ENCODE measurements at regions not wholly inside any gene's neighbourhood (a gene's known extent, or its start where the extent isn't known, plus 50 kb on each side); places are given as distances from the start of the nearest gene placed in this dataset.

DNA sequence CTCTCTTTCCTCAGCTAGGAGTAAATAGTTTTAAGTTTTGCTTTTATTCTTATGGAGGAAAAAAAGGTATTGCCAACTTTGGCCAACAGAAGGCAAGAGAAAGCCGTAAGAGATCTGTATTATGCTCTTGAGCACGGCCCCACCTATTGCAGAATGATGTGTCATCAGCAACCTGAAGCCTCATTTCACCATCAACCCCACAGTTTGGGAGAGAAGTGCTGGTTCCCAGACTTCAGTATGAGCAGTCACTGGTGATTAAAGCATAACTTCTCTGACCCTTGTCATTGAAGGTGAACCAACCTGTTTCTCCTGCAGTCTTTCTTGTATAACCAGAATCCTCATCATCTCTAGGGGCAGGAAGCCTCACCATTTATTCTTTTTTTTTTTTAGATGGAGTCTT lies 100.2 kb downstream of the SIPA1L2 start:
- Histone ChIP-seq H4K91ac (ENCODE audit: insufficient read depth, low read depth, low read length) (no peak overlapping the region), H2BK120ac (ENCODE audit: low read depth, low read length) (no peak overlapping the region), H3K4me1 (ENCODE audit: control insufficient read depth, insufficient read depth, low read length) (peaks cover 2% of the 10 kb centered on the region; the same call in 1 of the 2 replicates), H3K36me3 (ENCODE audit: control insufficient read depth, insufficient read depth, low read length) (no peaks in the 10 kb centered on the region), H3K56ac (ENCODE audit: extremely low read depth, insufficient read depth, low read length) (no peak overlapping the region), H2AK5ac (ENCODE audit: low read depth, low read length) (no peak overlapping the region), H3K18ac (ENCODE audit: low read depth, low read length) (no peak overlapping the region), H4K8ac (ENCODE audit: low read depth in 2 of 2, low read length in 2 of 2) (no peak overlapping the region), H2BK20ac (ENCODE audit: low read depth, low read length) (no peak overlapping the region), H3K9me3 (ENCODE audit: control insufficient read depth, insufficient read depth, low read length) (no peaks in the 10 kb centered on the region), H4K5ac (ENCODE audit: low read depth, low read length) (no peak overlapping the region), H3K4ac (ENCODE audit: low read depth, low read length) (no peak overlapping the region), H2BK15ac (ENCODE audit: low read depth, low read length) (no peak overlapping the region), H3K9ac (ENCODE audit: low read depth, low read length) (no peak overlapping the region), H3K23ac (ENCODE audit: low read depth, low read length) (no peak overlapping the region), H2BK5ac (ENCODE audit: low read depth, low read length, poor library complexity, severe bottlenecking) (no peak overlapping the region), H3K27me3 (ENCODE audit: control insufficient read depth, insufficient read depth, low read length) (no peaks in the 10 kb centered on the region), H3K4me2 (ENCODE audit: low read depth, low read length) (no peak overlapping the region), H3K79me1 (ENCODE audit: low read depth in 1 of 2, low read length in 2 of 2) (peaks cover 0 to 15% of the 10 kb centered on the region in 2 experiments; a peak in 2 of 4 replicates), H3K27ac (ENCODE audit: insufficient read depth, low read length) (no peak overlapping the region), H2AK9ac (replicated peaks; ENCODE audit: low read depth, low read length, poor library complexity) (no peak overlapping the region), H3K9me1 (ENCODE audit: insufficient read depth, low read length) (no peaks in the 10 kb centered on the region; the same call in 1 of the 2 replicates), H4K20me1 (ENCODE audit: insufficient read depth, low read length) (no peaks in the 10 kb centered on the region), H3K14ac (replicated peaks; ENCODE audit: low read depth, low read length) (no peak overlapping the region), H2AFZ (replicated peaks; ENCODE audit: low read length, poor library complexity) (no peak overlapping the region), H3K4me3 (ENCODE audit: insufficient read depth, low read depth, low read length) (no peak overlapping the region)
- TF ChIP-seq CHD1 (IDR thresholded peaks at IDR 0.05; ENCODE audit: low read depth, low read length) (no peak), MAFK (IDR thresholded peaks at IDR 0.05; ENCODE audit: low read depth, low read length) (no peak), FOS (IDR thresholded peaks at IDR 0.05; ENCODE audit: low read depth, low read length) (no peak), RFX5 (IDR thresholded peaks at IDR 0.05; ENCODE audit: low read depth, low read length) (no peak), SMC3 (IDR thresholded peaks at IDR 0.05; ENCODE audit: low read depth, low read length) (no peak), RAD21 (IDR thresholded peaks at IDR 0.05; ENCODE audit: low read length) (no peak), NFE2L2 (IDR thresholded peaks at IDR 0.05; ENCODE audit: low read depth, low read length) (no peak), RCOR1 (IDR thresholded peaks at IDR 0.05; ENCODE audit: insufficient replicate concordance, low read length) (no peak), MAZ (IDR thresholded peaks at IDR 0.05; ENCODE audit: borderline replicate concordance, low read depth, low read length) (no peak), CEBPB (IDR thresholded peaks at IDR 0.05; ENCODE audit: low read depth, low read length) (no peak), MXI1 (IDR thresholded peaks at IDR 0.05; ENCODE audit: borderline replicate concordance, low read depth, low read length) (no peak), BHLHE40 (IDR thresholded peaks at IDR 0.05; ENCODE audit: low read depth, low read length) (no peak), POLR2A (IDR thresholded peaks at IDR 0.05; ENCODE audit: low read depth, low read length) (no peak)
- TF ChIP-seq, protein P1, sequence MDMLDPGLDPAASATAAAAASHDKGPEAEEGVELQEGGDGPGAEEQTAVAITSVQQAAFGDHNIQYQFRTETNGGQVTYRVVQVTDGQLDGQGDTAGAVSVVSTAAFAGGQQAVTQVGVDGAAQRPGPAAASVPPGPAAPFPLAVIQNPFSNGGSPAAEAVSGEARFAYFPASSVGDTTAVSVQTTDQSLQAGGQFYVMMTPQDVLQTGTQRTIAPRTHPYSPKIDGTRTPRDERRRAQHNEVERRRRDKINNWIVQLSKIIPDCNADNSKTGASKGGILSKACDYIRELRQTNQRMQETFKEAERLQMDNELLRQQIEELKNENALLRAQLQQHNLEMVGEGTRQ (IDR thresholded peaks at IDR 0.05; ENCODE audit: low read depth, low read length) = no peak
- TF ChIP-seq, protein P2, sequence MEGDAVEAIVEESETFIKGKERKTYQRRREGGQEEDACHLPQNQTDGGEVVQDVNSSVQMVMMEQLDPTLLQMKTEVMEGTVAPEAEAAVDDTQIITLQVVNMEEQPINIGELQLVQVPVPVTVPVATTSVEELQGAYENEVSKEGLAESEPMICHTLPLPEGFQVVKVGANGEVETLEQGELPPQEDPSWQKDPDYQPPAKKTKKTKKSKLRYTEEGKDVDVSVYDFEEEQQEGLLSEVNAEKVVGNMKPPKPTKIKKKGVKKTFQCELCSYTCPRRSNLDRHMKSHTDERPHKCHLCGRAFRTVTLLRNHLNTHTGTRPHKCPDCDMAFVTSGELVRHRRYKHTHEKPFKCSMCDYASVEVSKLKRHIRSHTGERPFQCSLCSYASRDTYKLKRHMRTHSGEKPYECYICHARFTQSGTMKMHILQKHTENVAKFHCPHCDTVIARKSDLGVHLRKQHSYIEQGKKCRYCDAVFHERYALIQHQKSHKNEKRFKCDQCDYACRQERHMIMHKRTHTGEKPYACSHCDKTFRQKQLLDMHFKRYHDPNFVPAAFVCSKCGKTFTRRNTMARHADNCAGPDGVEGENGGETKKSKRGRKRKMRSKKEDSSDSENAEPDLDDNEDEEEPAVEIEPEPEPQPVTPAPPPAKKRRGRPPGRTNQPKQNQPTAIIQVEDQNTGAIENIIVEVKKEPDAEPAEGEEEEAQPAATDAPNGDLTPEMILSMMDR (conservative IDR thresholded peaks at IDR 0.05; ENCODE audit: low read depth, low read length) = no peak
- TF ChIP-seq, protein P3, sequence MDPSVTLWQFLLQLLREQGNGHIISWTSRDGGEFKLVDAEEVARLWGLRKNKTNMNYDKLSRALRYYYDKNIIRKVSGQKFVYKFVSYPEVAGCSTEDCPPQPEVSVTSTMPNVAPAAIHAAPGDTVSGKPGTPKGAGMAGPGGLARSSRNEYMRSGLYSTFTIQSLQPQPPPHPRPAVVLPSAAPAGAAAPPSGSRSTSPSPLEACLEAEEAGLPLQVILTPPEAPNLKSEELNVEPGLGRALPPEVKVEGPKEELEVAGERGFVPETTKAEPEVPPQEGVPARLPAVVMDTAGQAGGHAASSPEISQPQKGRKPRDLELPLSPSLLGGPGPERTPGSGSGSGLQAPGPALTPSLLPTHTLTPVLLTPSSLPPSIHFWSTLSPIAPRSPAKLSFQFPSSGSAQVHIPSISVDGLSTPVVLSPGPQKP (IDR thresholded peaks at IDR 0.05; ENCODE audit: borderline replicate concordance, low read depth, low read length) = no peak
- in situ Hi-C loops (cut with MboI; ENCODE audit: low sequenced_read_pairs) = no loop called here
- WGBS, 2 experiments (ENCODE audit: extremely low coverage in 2 of 2, insufficient read length in 1 of 2) = no CpG with 5 or more reads among the region's 2 CpGs
- intact Hi-C loops (cut with micrococcal nuclease) = no loop called here
- DNase-seq (peak; percentile 43), ATAC-seq (ENCODE audit: low read depth) (no peak)
- POLR2A ChIA-PET (ENCODE audit: unreplicated experiment) = no interaction called here
- CTCF ChIA-PET = interaction anchor here (0.6 kb wide), 1 partner anchor 46 kb away, joined by 3 read pairs; no protein-coding TSS in a partner anchor
- dilution Hi-C loops (cut with HindIII; ENCODE audit: low sequenced_read_pairs, unreplicated experiment) = no loop called here
- BruUV-seq (replicated peaks) = no TSS peak

Measured in IMR-90 (cell line).